HG03432 (cell line): ENCODE measurements at regions not wholly inside any gene's neighbourhood (a gene's known extent, or its start where the extent isn't known, plus 50 kb on each side); places are given as distances from the start of the nearest gene placed in this dataset.

Source experiments
- ATAC-seq: cut with Tn5 transposase; IDR thresholded peaks from one replicate; pipeline ENCODE4 v1.9.1; 2021; ENCODE audit warnings: mild to moderate bottlenecking, moderate library complexity; ENCODE audit not compliant: unreplicated experiment

GRCh38 chr13:107438251-107438650 lies 777.1 kb downstream of the LIG4 start:
- ATAC-seq, result no peak

- no peak for ATAC-seq
Measured at GRCh38 chr13:107434347-107434746, 781.0 kb downstream of the LIG4 start.

GRCh38 chr13:107427536-107427935 lies 787.8 kb downstream of the LIG4 start:
- ATAC-seq, result no peak

- no peak for ATAC-seq
Measured at GRCh38 chr13:107422421-107422820, 792.9 kb downstream of the LIG4 start.

- ATAC-seq, result no peak
Measured at GRCh38 chr13:107421951-107422350, 793.4 kb downstream of the LIG4 start.

GRCh38 chr13:107421028-107421427 lies 794.3 kb downstream of the LIG4 start:
- ATAC-seq, result no peak

- ATAC-seq, result no peak
Measured at GRCh38 chr13:107413005-107413404, 802.3 kb downstream of the LIG4 start.

GRCh38 chr13:107407074-107407473 lies 808.3 kb downstream of the LIG4 start:
- no peak for ATAC-seq

- ATAC-seq, result no peak
Measured at GRCh38 chr13:107395927-107396662, 819.2 kb downstream of the LIG4 start.

GRCh38 chr13:107392205-107392604 lies 823.1 kb downstream of the LIG4 start:
- no peak for ATAC-seq

GRCh38 chr13:107387525-107387924 lies 819.6 kb upstream of the ARGLU1 start:
- no peak for ATAC-seq

- no peak for ATAC-seq
Measured at GRCh38 chr13:107379407-107380155, 811.6 kb upstream of the ARGLU1 start.

GRCh38 chr13:107376341-107377125 lies 808.6 kb upstream of the ARGLU1 start:
- ATAC-seq, result no peak

GRCh38 chr13:107375701-107376340 lies 807.9 kb upstream of the ARGLU1 start:
- no peak for ATAC-seq

GRCh38 chr13:107374038-107374437 lies 806.1 kb upstream of the ARGLU1 start:
- no peak for ATAC-seq

GRCh38 chr13:107373551-107373950 lies 805.6 kb upstream of the ARGLU1 start:
- ATAC-seq, result no peak

- ATAC-seq, result no peak
Measured at GRCh38 chr13:107370015-107370785, 802.3 kb upstream of the ARGLU1 start.

GRCh38 chr13:107367258-107367657 lies 799.3 kb upstream of the ARGLU1 start:
- ATAC-seq, result no peak

GRCh38 chr13:107365466-107366215 lies 797.7 kb upstream of the ARGLU1 start:
- ATAC-seq, result no peak

GRCh38 chr13:107364658-107365057 lies 796.7 kb upstream of the ARGLU1 start:
- no peak for ATAC-seq
